Osteoblast (primary cell): ENCODE measurements at regions not wholly inside any gene's neighbourhood (a gene's known extent, or its start where the extent isn't known, plus 50 kb on each side); places are given as distances from the start of the nearest gene placed in this dataset.
A peak's percentile ranks its signal among the peaks of the same experiment; 100 is the strongest.

Experiments
- DNase-seq: peaks from one replicate; pipeline ENCODE4 v3.0.0; 2011; ENCODE audit warnings: low spot score, mixed read lengths; ENCODE audit not compliant: insufficient read length; ENCODE audit errors: missing footprints
- H2AFZ ChIP-seq: 2 replicates; pipeline ENCODE4 v1.6.0; 2011; ENCODE audit warnings: mild to moderate bottlenecking, low read length
- H3K27ac ChIP-seq: 2 replicates; pipeline ENCODE4 v1.5.1; 2011; ENCODE audit warnings: mild to moderate bottlenecking, low read depth, low read length, moderate library complexity
- H3K27me3 ChIP-seq: 2 replicates; pipeline ENCODE4 v1.6.0; 2012; ENCODE audit warnings: mild to moderate bottlenecking, control low read depth, inconsistent platforms, low read length, moderate library complexity; ENCODE audit not compliant: insufficient read depth
- H3K36me3 ChIP-seq: 2 replicates; pipeline ENCODE4 v1.5.1; 2011; ENCODE audit warnings: mild to moderate bottlenecking, low read length, control low read depth, moderate library complexity; ENCODE audit not compliant: insufficient read depth
- H3K4me1 ChIP-seq: 2 replicates; pipeline ENCODE4 v1.5.1; 2011; ENCODE audit warnings: mild to moderate bottlenecking, low read length, control low read depth, moderate library complexity; ENCODE audit not compliant: insufficient read depth
- H3K4me2 ChIP-seq: 2 replicates; pipeline ENCODE4 v1.6.0; 2011; ENCODE audit warnings: mild to moderate bottlenecking, low read length; ENCODE audit not compliant: insufficient read depth
- H3K4me3 ChIP-seq: fragments of 200-600 bp; sonication (generic); 3 replicates; pipeline ENCODE4 v1.5.1; 2012; ENCODE audit warnings: mild to moderate bottlenecking, low read length, inconsistent platforms; ENCODE audit not compliant: insufficient read depth
- H3K79me2 ChIP-seq: 2 replicates; pipeline ENCODE4 v1.6.0; 2012; ENCODE audit warnings: mild to moderate bottlenecking, low read length, control low read depth, inconsistent platforms; ENCODE audit not compliant: insufficient read depth
- H3K9me3 ChIP-seq: 2 replicates; pipeline ENCODE4 v1.5.1; 2011; ENCODE audit warnings: low read depth, low read length, control low read depth
- H4K20me1 ChIP-seq: 2 replicates; pipeline ENCODE4 v1.6.0; 2012; ENCODE audit warnings: mild to moderate bottlenecking, low read length, control low read depth; ENCODE audit not compliant: insufficient read depth
- TF ChIP-seq, protein P1 (sequence below): IDR thresholded peaks from 2 replicates; pipeline ENCODE4 v1.5.1; 2011; ENCODE audit warnings: mild to moderate bottlenecking, low read depth, low read length, moderate library complexity; ENCODE audit errors: extremely low read depth

DNA sequence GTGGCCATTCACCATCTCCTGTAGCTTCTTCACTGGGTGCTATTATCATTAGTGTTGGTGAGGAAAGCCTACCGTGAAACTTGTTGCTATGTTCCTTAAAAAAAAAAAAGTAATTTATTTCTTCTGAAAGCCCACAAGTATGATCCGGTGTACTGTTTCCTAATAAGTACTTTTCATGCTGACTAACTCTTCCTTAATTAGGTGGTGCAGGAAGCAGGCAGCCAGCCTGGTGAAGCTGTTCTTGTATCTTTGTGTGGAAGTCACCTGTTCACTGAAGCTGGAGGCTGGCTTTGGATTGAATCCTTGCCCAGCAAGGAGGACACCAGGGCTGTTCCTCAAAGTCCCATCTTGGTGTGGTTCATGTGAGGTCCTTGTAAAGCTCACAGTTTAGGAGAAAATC, 321.7 kb upstream of the THSD7B start:
- no peak overlapping the region for H2AFZ ChIP-seq
- H3K27me3 ChIP-seq = no peaks in the 10 kb centered on the region
- no peak for DNase-seq
- H3K4me1 ChIP-seq = no peaks in the 10 kb centered on the region
- H3K4me3 ChIP-seq = no peak overlapping the region
- no peak overlapping the region for H3K4me2 ChIP-seq
- no peaks in the 10 kb centered on the region for H3K9me3 ChIP-seq
- H4K20me1 ChIP-seq = no peaks in the 10 kb centered on the region
- H3K79me2 ChIP-seq = no peaks in the 10 kb centered on the region
- H3K27ac ChIP-seq = no peak overlapping the region
- TF ChIP-seq, protein P1, sequence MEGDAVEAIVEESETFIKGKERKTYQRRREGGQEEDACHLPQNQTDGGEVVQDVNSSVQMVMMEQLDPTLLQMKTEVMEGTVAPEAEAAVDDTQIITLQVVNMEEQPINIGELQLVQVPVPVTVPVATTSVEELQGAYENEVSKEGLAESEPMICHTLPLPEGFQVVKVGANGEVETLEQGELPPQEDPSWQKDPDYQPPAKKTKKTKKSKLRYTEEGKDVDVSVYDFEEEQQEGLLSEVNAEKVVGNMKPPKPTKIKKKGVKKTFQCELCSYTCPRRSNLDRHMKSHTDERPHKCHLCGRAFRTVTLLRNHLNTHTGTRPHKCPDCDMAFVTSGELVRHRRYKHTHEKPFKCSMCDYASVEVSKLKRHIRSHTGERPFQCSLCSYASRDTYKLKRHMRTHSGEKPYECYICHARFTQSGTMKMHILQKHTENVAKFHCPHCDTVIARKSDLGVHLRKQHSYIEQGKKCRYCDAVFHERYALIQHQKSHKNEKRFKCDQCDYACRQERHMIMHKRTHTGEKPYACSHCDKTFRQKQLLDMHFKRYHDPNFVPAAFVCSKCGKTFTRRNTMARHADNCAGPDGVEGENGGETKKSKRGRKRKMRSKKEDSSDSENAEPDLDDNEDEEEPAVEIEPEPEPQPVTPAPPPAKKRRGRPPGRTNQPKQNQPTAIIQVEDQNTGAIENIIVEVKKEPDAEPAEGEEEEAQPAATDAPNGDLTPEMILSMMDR = no peak
- no peaks in the 10 kb centered on the region for H3K36me3 ChIP-seq

DNA sequence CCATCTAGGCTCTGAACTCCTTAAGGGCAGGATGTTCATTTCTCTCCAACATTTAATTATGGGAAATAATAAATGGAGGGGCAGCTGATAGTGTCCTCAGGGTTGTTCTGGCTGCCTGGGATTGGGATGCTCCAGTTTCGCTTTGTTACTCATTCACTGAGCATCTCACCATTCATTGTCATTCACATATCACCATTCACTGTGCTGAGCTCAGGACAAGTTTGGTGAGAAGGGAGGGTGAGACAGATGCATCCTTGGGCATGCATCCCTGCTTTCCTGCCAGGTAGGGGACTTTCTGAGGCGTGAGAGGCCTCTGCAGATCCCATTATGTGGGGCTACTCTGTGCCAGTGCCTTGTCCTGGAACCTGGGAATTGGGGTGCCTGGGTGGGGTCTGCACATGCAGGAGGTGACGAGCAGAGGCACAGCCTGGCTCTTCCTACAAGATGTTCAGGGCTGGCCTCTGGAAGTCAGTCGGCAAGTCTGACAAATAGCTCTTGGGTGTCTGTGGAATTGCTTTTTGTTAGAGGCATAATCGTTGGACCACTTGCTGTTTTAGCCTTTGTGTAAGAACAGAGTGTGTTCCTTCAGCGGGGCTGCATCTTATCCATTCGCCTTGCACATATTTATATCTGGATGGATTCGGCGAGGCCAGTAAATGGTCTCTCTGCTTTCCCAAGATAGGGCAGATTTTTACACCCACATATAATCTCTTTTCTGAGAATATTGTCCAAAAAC, 323.2 kb upstream of the THSD7B start:
- H2AFZ ChIP-seq = no peak overlapping the region
- no peak overlapping the region for H3K4me2 ChIP-seq
- no peaks in the 10 kb centered on the region for H3K79me2 ChIP-seq
- peak; percentile 43 for DNase-seq
- H4K20me1 ChIP-seq = no peaks in the 10 kb centered on the region
- H3K27me3 ChIP-seq = no peaks in the 10 kb centered on the region
- no peaks in the 10 kb centered on the region for H3K36me3 ChIP-seq
- no peak overlapping the region for H3K27ac ChIP-seq
- H3K4me1 ChIP-seq = no peaks in the 10 kb centered on the region
- no peak overlapping the region for H3K4me3 ChIP-seq
- TF ChIP-seq, protein P1 = no peak
- no peaks in the 10 kb centered on the region for H3K9me3 ChIP-seq

DNA sequence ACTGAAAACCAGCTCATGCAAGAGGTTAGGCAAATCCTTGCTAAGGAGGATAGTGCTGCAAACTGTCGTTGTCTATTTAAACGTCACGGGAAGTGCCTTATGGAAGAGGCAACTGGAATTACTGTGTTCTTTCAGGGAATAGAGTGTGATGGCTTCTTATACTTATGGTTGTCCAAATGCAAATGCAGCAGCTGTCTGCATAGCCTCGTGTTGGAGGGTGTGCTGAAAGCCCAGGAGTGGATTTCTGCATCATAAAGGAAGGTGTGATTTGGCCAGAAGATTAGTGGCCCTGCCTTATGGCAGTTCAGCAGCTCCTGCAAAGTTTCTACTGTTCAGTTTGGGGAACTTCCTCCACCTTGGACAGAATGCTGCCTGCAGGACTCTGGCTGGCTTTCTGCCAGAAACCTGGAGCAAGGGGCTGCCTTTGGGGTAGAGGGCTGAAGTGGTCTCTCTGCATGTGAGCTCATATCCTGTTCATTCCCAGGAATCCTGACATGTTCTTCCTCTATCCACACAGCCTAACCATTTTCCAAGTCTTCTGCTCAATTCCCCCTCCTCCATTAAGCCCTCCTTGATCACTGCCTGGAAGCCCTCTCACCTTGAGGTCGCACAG, 321.2 kb upstream of the CXCR4 start:
- Histone ChIP-seq H3K9me3 (no peaks in the 10 kb centered on the region), H3K79me2 (no peaks in the 10 kb centered on the region), H3K36me3 (no peaks in the 10 kb centered on the region), H3K4me2 (no peak overlapping the region), H3K4me1 (no peaks in the 10 kb centered on the region), H3K27me3 (no peaks in the 10 kb centered on the region), H3K27ac (no peak overlapping the region), H2AFZ (no peak overlapping the region), H3K4me3 (no peak overlapping the region), H4K20me1 (no peaks in the 10 kb centered on the region)
- no peak for DNase-seq
- TF ChIP-seq, protein P1 = no peak

DNA sequence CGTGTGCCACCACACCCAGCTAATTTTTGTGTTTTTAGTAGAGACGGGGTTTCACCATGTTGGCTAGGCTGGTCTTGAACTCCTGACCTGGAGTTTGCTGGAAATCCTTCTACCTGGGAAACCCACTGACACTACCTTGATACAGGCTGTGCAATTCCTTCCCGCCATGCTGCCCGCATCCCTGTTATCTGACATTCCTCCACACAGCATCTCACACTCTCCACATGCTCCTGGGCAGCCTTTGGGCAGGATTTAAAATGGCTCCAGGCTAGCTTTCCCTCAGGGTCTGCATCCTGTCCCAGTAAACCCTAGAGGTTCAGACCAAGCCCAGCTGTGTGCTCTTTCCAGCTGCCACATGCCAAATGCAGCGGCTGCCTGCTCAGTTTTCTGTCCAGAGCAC, 319.5 kb upstream of the CXCR4 start:
- no peak for DNase-seq
- H2AFZ ChIP-seq = no peak overlapping the region
- no peaks in the 10 kb centered on the region for H3K27me3 ChIP-seq
- no peak overlapping the region for H3K27ac ChIP-seq
- no peaks in the 10 kb centered on the region for H3K9me3 ChIP-seq
- H3K36me3 ChIP-seq = no peaks in the 10 kb centered on the region
- H3K4me2 ChIP-seq = no peak overlapping the region
- H4K20me1 ChIP-seq = no peaks in the 10 kb centered on the region
- TF ChIP-seq, protein P1 = no peak
- H3K79me2 ChIP-seq = no peaks in the 10 kb centered on the region
- no peaks in the 10 kb centered on the region for H3K4me1 ChIP-seq
- no peak overlapping the region for H3K4me3 ChIP-seq
